Gastroesophageal sphincter (tissue), 4 donors: ENCODE measurements at regions not wholly inside any gene's neighbourhood (a gene's known extent, or its start where the extent isn't known, plus 50 kb on each side); places are given as distances from the start of the nearest gene placed in this dataset.

Experiments
- ATAC-seq: fragments of 150-250 bp; one replicate; pipeline ENCODE4 v1.9.1; 2016; ENCODE audit warnings: mild to moderate bottlenecking, moderate library complexity
- H3K27ac ChIP-seq, 4 donors: fragments of 200-600 bp; sonication (generic) in 3 of 4; 1 replicate in 3 of 4; 2 replicates in 1 of 4; pipeline ENCODE4 v1.5.1; 2016 to 2019
- H3K27me3 ChIP-seq: fragments of 200-600 bp; sonication (generic); one replicate; pipeline ENCODE4 v1.5.1; 2019
- H3K36me3 ChIP-seq, 2 donors: fragments of 200-600 bp; sonication (generic); one replicate each; pipeline ENCODE4 v1.5.1; 2019; ENCODE audit warnings: control low read depth in 1 of 2
- H3K4me1 ChIP-seq, 3 donors: fragments of 200-600 bp; sonication (generic); 1 replicate in 2 of 3; 2 replicates in 1 of 3; pipeline ENCODE4 v1.5.1; 2016 to 2019; ENCODE audit warnings: control low read depth in 2 of 3
- H3K4me3 ChIP-seq, 2 donors: fragments of 200-600 bp; sonication (generic); one replicate each; pipeline ENCODE4 v1.5.1; 2019; ENCODE audit warnings: mild to moderate bottlenecking in 1 of 2, moderate library complexity in 1 of 2
- H3K9me3 ChIP-seq, 3 donors: fragments of 200-600 bp; sonication (generic); one replicate each; pipeline ENCODE4 v1.5.1; 2017 to 2019; ENCODE audit warnings: control low read depth in 2 of 3
- CTCF ChIP-seq, 4 experiments: fragments of 200-600 bp in 2 of 4; fragments of 450-650 bp in 2 of 4; sonication (generic) in 1 of 4; IDR thresholded peaks; one replicate each; pipeline ENCODE4 v1.5.1; 2017 to 2019; ENCODE audit warnings: antibody characterized with exemption in 4 of 4, mild to moderate bottlenecking in 2 of 4, moderate library complexity in 2 of 4
- EP300 ChIP-seq: sonication (generic); formaldehyde crosslinking; IDR thresholded peaks from one replicate; pipeline ENCODE4 v1.6.1; 2017; ENCODE audit warnings: antibody characterized with exemption, mild to moderate bottlenecking
- POLR2A ChIP-seq, 2 donors: fragments of 450-650 bp; IDR thresholded peaks; one replicate each; pipeline ENCODE4 v1.6.1; 2017; ENCODE audit warnings: antibody characterized with exemption in 2 of 2, mild to moderate bottlenecking in 2 of 2, moderate library complexity in 1 of 2
- POLR2AphosphoS5 ChIP-seq: sonication (generic); formaldehyde crosslinking; IDR thresholded peaks from one replicate; pipeline ENCODE4 v1.6.1; 2017; ENCODE audit warnings: antibody characterized with exemption
- WGBS, 2 donors: methylation state at CpG; one replicate each; pipeline ENCODE4 v1.1.5; 2018; ENCODE audit warnings: low coverage in 1 of 2; 5-methylcytosine and 5-hydroxymethylcytosine counted together

- no peak for ATAC-seq
- TF ChIP-seq POLR2AphosphoS5 (no peak), EP300 (no peak), POLR2A (IDR thresholded peaks at IDR 0.05) (no peak)
- 80 to 82% methylated on average over 4 to 7 of the region's 8 CpGs for WGBS, 2 donors
Observed at GRCh38 chr3:181582619-181583018, 129.1 kb upstream of the SOX2 start.

GRCh38 chr3:181581656-181582055 is 130.1 kb upstream of the SOX2 start:
- H3K27ac ChIP-seq: no peak overlapping the region
- H3K4me1 ChIP-seq: no peaks in the 10 kb centered on the region
- WGBS, 2 donors: 71 to 77% methylated on average over 3 to 4 of the region's 4 CpGs
- H3K9me3 ChIP-seq: no peaks in the 10 kb centered on the region
- H3K36me3 ChIP-seq: no peaks in the 10 kb centered on the region
- no peak overlapping the region for H3K4me3 ChIP-seq
- no peaks in the 10 kb centered on the region for H3K27me3 ChIP-seq
- TF ChIP-seq CTCF (IDR thresholded peaks at IDR 0.05) (no peak), EP300 (no peak), POLR2A (IDR thresholded peaks at IDR 0.05) (no peak), POLR2AphosphoS5 (no peak)
- no peak for ATAC-seq

More at GRCh38 chr3:181582619-181583018, 129.1 kb upstream of the SOX2 start:
- Histone ChIP-seq H3K27ac (no peak overlapping the region), H3K4me1 (no peaks in the 10 kb centered on the region), H3K9me3 (no peaks in the 10 kb centered on the region), H3K4me3 (no peak overlapping the region), H3K36me3 (no peaks in the 10 kb centered on the region), H3K27me3 (no peaks in the 10 kb centered on the region)

GRCh38 chr3:181578743-181579142 is 133.0 kb upstream of the SOX2 start:
- no peak for ATAC-seq
- Histone ChIP-seq H3K9me3 (no peaks in the 10 kb centered on the region), H3K4me3 (no peak overlapping the region), H3K4me1 (no peaks in the 10 kb centered on the region), H3K36me3 (no peaks in the 10 kb centered on the region), H3K27ac (no peak overlapping the region), H3K27me3 (no peaks in the 10 kb centered on the region)
- WGBS, 2 donors: 0 to 27% methylated on average over 1 to 2 of the region's 2 CpGs
- TF ChIP-seq POLR2AphosphoS5 (no peak), EP300 (no peak), CTCF (IDR thresholded peaks at IDR 0.05) (no peak), POLR2A (IDR thresholded peaks at IDR 0.05) (no peak)

GRCh38 chr3:181572432-181572831 is 139.3 kb upstream of the SOX2 start:
- ATAC-seq: no peak
- H3K4me3 ChIP-seq: no peak overlapping the region
- H3K36me3 ChIP-seq: no peaks in the 10 kb centered on the region
- TF ChIP-seq POLR2AphosphoS5: no peak
- TF ChIP-seq CTCF (IDR thresholded peaks at IDR 0.05): no peak
- no peak for TF ChIP-seq EP300
- TF ChIP-seq POLR2A (IDR thresholded peaks at IDR 0.05): no peak
- WGBS, 2 donors: 40 to 55% methylated on average over 2 of the region's 2 CpGs
- no peak overlapping the region for H3K27ac ChIP-seq
- no peaks in the 10 kb centered on the region for H3K4me1 ChIP-seq
- H3K9me3 ChIP-seq: no peaks in the 10 kb centered on the region
- H3K27me3 ChIP-seq: no peaks in the 10 kb centered on the region

GRCh38 chr3:181570472-181570871 is 141.3 kb upstream of the SOX2 start:
- Histone ChIP-seq H3K4me1 (no peaks in the 10 kb centered on the region), H3K9me3 (no peaks in the 10 kb centered on the region), H3K27me3 (no peaks in the 10 kb centered on the region), H3K36me3 (no peaks in the 10 kb centered on the region), H3K4me3 (no peak overlapping the region), H3K27ac (no peak overlapping the region)
- TF ChIP-seq CTCF (IDR thresholded peaks at IDR 0.05) (no peak), POLR2A (IDR thresholded peaks at IDR 0.05) (no peak), POLR2AphosphoS5 (no peak), EP300 (no peak)
- 72 to 73% methylated on average over 3 of the region's 3 CpGs for WGBS, 2 donors
- ATAC-seq: no peak
